ENCODE measurements at regions not wholly inside any gene's neighbourhood (a gene's known extent, or its start where the extent isn't known, plus 50 kb on each side); places are given as distances from the start of the nearest gene placed in this dataset.

DNA sequence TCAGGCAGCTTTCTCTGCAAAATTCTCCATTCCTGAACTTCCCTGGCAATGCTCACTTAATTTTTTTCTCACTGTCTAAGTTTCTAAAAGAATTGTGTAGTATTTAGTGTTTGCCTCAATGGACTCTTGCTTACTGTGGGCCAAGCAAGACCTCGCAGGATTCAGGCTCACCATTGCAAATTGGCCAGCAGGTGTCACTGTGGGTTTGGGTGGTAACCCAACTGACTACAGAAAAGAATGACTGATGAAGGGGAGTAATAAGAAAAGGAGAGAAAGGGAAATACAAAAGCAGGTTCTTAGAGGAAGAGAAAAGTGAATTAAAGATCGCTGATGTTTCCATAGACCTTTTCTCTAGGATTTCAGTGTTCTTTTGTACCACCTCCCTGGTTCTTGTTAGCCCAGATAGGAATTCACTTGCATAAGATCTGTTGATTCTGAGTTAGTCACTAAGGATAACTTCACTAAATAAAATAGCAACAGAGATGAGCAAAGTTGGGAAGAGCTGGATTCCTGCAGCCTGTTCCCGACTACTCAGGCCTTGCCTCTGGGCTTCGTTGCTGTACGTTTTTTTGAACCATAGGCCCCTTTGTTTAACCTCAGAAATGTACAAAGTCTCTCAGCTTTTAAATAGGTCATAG lies 386.5 kb upstream of the DDHD1 start:
- DNase-seq: peak; percentile 6

DNA sequence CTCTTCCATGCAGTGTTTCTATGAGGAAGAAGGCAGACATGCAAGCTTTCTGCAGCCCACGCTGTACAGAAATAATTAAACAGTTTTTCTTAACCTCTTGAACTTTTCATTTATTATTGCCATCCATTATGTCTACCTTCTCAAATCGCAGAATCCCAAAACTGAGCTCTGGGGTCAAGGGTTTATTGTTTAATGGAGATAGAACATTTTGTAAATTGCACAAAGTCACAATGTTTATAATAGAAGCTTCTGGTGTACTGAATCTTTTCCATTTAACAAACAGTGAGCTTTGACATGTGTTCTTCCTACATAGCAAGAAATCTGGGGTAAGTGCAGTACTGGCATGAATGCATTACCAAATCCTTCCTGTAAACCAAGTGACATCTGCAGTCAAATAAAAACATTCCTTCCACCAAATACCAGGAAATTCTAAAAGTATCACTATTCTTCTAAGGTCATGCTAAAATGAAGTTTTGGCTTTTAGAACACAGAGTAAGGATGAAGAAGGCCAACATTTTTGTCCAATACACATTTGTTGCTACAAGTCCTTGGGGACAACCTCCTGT lies 385.3 kb upstream of the DDHD1 start:
- DNase-seq: no peak

DNA sequence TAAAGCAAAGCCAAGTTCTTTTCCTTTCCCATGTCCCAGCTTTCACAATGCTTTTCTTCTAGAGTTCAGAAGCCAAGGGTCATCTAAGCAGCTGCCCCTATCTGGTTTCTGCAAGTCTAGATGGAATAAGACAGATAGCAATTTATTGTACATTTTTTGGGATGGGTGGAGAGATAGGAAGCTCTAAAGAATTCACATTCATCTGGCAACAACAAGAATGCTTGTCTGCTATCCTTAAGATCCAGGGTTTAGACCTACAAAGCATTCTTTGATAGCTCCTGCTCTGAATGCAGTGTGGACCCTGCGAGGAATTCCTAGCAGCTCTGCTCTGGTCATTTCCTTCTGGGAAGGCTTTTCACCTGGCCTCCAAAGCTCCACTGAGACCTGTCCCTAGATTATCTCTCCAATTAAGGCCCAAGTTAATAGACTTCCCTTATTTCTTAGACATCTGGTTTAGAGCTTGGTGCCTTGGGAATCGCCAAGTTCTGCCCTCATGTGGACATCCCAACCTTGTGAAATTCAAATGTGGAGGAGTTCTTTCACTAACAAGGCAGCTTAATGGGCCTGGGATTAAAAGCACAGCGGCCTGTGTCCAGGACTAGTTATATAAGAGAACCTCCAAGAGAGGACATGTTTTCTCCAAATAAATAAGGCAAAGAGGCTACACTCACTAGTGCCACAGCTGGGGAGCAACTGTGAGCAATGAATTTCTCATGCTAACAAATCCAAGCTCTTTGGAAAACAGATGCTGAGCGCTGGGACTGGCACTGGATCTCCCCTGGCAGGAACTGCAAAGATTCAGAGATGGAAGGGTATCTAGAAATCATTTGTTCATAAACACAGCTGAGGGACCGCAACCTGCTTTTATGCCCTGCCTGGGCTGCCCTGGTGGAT lies 384.5 kb upstream of the DDHD1 start:
- DNase-seq: no peak

DNA sequence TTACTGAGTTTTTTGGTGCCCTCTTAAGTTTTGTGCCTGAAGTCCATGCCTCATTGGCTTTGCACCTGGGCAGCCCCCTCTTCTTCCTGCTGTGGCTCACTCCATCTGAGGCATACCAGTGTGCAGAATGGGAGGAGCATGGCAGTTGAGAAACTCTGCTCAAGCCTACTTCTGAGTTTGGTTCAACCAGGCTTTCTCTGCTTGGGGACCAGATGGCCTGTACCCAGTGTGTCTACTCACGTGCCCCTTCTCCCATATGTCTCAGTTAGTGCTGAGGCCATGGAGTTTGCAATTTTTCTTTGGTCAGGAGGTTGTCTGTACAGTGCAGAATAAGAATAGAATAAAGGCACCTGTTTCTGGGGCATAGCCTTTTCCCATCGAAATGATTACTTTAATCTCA lies 383.3 kb upstream of the DDHD1 start:
- DNase-seq: no peak

DNA sequence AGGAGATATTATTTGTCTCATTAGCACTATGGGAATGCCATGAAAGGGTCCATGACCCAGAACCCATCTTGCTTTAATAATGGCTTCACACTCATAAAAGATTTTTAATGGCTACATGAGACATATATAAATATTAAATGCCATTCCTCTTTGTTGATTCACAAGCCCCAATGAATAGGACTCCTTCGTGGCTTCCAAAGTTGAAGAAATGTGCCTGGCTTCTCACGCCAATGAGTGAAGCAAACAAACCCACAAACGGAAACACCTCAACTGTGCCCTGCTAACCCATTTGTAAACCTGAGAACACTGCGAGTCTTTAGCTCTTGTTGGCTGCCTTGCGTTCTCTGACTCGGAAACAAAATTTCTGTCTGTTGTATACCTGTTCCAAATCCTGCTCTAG lies 381.7 kb upstream of the DDHD1 start:
- DNase-seq: no peak

DNA sequence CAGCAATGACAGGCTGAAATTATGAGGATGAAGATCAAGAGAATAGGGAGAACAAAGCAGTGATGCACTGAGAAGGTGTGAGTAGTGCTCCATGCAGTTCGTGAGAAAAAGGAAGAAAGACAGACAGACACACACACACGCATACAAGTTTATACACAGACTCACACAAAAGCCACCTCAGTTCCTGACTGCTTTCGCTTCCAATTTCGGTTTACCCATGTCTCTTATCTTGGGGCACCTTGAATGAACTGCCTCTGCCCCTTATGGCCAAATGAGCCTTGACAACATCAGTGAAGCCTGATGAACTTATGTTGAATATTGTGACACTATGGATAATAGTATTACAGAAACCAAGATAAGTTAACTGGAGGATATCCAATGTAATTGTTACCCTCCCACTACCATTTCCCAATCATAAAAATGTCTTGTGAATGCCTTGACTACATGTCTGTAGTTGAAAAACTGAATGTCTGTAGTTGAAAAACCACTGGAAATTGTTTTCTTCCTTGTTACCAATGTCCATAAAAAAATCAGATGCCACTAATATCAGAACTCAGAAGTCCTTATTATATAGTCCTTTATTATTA lies 380.4 kb upstream of the DDHD1 start:
- no peak for DNase-seq

DNA sequence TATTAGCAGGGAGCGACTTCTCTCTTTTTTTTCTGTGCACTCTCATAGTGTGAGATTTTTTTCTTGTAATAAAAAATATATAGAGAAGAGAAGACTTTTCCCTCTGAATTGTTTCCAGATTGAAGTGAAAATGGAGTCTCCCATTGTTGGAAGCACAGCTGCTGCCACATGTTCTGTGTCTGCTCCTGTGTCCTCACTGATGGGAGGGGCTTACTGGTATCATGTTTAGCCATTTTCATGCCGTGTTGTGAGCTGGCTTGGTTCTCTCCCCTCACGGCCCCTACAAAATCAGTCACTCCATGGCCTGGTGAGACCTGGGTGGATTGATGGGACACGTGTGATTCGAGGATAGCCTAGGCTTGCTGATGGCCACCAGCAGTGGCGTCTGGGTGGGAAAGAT lies 379.7 kb upstream of the DDHD1 start:
- no peak for DNase-seq

DNA sequence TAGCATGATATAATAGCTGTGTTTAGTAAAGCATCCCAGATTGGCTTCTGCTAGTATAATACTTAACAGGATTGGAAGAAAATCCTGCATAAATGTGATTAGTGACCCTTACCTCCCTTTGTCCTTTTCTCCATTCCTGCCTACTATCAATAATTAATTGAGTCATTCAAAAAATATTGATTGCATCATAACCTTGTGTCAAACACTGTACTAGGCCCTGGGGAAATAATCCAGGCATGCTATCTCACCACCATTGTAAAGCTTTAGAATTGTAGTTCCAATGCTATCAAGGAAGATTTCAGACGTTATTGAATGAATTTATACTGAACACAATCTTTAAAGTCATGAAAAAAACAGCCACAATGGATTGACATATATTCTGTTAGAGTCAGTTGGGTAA lies 378.6 kb upstream of the DDHD1 start:
- DNase-seq: no peak

DNA sequence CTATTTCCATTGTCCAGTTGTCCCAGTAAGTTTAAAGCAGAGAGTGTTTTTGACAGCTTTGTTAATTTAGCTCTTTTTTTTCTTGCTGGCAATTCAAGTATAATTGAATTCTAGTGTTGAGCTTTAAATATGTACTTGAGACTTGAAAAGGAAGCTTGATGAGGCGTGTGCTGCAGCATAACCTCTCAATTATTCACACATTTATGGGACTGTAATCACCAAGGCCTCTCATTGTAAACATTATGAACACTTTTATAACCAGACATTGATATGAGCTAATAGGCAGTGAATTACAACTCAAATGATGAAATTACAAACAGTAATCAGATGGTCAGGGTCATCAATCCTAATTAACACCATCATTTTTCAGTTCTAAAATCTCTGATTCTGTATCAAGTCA lies 378.0 kb upstream of the DDHD1 start:
- no peak for DNase-seq

DNA sequence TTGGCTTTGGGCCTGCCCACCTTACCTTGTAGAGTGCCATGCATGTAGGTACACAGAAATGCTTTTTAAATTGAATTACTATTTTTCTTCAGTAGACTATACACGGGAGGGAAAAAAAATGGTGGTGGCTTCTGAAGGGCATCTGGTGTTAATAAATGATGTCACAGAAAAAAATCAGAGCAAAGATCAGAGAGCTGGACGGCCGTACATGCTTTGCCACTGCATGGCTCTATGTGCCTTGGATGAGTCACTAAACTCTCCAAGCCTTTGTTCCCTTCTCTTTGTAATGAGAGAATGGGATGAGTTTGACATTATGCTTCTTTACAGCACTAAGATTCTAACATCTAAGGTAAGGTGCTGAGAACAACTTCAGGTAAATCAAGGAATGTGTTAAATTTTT lies 376.4 kb upstream of the DDHD1 start:
- DNase-seq: no peak

DNA sequence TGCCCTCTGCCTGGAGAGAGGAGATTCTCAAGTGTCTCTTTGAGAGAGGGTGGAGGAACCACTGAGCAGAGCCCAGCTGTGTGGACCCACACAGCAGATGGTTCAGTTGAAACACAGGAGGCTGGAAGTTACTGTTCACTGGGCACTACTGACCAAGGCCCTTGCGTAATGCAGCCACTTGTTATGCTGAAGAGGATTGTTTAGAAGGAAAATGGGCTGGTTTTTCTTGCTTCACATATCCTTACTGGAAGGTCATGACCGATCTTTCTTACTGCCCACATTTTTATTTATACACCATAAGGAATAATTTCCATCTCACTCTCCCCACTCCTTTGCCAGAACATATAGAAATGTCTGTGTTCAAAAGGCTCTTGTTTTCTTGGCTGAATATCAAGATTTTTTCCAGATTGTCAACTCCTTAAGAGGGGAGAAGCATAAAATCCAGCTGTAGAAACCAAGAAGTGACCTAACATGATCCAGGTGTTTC lies 375.1 kb upstream of the DDHD1 start:
- DNase-seq: no peak

DNA sequence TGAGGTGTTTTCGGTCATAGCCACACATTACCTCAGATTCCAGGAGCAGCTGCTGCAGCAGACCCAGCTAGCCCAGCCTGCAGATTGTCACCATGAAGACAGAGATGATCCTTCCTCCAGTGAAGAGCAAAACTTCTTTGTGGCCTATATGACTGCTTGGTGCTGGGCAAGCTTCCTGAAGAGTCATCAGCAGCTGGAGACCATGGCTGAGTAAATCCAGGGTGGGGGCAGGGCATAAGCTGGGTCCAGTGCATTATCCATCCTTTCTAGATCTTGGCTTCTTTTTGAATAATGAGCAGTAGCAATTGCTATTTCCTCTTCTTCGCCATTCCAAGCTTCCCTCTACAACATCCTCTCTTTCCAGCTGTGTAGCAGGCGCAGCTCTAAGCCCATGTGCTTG lies 373.1 kb upstream of the DDHD1 start:
- no peak for DNase-seq

DNA sequence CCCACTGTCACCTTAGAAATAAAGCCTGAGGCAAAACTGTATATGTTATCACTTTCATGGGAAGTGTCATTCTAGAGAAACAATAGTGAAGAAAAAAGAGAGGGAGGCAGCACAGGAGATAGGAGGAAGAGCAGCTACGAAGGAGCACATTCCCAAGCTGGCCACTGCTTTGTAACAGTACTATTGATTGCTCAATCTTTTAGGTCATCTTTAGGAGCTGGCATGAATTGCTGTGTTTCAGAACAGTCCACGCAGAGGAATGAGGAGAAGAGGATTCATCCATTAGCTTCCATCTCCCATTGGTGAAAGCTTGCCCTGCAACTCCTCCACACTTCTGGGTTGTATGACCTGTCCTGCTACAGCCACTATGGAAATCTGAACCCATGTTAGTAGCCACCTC lies 372.5 kb upstream of the DDHD1 start:
- DNase-seq: no peak

DNA sequence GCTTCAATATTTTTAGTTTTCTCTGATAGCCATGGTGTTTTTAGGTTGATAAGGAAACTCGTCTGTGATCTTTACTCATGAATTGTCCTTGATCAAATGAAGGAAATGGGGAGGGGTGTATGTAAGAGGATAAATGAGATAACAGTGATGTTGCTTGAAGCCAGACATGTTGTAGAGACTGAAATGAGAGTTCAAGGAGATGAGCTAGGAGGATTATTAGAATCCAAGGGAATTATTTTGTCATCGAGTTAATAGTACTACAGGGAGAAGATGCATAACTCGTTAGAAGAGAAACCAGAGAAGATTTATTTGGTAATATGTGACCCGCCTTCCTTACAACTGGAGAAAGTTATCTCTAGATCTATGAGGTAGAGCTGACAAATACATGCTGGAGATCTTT lies 371.3 kb upstream of the DDHD1 start:
- no peak for DNase-seq

DNA sequence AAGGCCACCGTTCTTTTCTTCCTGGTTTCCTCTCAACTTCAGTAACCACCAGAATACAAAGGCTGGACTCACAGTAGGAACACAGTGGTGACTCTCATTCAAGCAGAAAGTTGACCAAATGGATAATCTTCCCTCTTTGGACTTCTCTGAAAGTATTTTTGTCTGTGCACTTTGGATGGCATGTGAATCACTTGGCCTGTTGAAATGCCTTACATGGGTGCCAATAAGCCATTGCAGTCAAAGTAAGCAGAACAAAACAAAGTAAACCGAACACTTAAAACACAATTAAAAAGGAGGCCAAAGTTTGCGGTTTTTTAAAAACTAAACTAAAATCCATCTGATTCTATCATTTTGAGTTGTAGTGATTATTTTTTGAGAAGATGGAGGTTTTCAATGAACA lies 370.1 kb upstream of the DDHD1 start:
- no peak for DNase-seq

DNA sequence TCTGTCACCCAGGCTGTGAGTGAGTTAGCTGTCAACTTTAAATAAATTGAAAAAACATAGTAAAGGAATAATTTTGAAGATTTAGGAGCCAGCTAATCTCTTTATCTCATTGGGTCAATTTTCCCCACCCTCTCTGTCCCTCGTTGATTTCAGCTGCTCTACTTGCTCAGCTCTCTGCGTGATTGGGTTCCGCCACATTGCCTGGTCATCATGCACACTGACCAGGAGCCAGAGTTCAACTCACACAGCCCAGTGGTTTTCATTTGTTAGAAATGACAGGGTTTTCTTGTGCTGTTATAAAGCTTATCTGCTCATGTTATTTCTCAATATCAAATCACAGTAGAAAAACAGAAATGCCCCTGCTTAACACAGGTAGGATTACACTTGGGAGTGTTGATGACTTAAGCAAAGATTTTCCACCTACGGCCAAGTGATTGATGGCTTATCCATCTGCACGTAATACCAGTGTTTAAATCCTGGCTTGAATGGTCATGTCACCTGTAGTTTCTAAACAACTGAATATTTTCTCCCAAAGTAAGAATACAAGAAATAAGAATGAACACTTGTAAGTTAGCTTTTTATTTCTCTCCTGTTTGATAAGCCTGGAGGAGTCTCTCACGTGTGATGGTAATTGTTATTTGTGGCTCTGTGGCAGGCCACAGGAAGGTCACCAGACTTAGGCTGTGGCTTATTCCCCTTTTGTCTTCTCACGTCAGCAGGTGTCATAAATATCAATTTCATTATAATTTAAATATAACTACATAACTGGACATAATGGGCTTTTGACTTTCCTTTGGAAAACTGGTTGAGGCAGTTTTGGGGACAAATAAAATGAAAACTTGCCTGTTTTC lies 367.2 kb upstream of the DDHD1 start:
- DNase-seq: no peak

DNA sequence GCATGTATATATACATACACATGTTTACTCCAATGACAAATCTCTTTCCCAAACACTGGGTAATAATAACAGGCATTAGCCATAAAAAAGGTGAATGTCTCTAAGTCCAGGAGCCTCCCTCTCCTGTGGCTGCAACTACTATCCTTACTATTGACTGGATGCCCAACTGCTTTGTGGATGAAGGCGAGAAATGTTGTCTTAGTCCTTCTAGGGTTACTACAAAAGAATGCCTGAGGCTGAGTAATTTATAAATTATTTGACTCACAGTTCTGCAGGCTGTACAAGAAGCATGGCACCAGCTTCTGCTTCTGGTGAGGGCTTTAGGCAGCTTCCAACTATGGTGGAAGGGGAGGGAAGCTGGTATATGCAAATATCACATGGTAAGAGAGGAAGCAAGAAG lies 366.0 kb upstream of the DDHD1 start:
- no peak for DNase-seq

DNA sequence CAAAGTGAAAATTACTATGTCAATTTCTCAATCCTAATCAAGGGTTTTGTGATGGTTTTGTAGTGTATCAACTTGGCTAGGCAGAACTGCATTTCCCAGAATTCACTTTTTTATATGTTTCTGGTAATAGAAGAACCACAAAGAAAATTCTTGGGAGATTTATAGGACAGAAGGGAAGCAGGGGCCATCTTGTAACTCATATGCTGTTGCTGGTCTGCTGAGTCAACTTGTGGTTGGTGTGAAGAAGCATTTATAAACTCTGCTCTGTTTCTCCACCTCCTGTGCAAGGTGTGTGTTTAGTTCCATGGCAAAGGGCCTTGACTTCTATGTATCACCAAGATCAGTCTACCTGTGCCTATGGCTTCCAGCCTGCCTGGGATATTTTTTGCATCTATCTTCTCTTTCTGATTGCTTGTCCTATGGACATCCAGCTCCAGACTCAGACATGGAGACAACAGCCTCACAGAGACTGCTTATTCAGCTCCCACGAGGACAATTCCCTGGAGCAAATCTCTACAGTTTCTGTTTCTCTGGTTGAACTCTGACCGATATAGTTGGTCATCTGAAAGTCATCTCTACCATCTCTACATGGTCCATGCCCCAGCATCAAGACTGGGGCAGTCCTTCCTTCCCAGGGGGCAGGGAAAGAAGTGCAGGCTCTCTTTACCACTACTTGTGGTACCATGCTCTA lies 364.3 kb upstream of the DDHD1 start:
- no peak for DNase-seq

DNA sequence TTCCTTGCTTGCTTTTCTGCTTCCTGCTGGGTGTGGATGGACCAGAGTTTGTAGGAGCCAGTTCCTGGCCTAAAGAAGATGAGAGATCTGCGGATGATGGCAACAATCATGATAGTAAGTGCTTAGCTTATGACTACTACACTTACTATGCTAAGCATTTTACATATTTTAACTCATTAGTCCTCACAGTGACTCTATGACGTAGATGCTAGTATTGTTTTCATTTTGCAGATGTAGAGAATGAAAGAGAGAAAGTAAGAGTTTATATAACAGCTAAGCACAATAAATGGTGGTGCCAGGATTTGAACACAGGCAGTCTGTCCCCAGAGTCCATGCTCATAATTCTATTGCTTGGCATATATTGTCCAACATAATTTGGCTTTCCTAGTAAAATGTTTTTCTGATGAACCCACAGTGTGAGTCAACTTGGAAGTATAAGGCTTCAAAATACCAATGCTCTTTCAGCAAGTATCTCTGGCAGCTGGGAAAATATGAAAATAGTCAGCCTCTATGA lies 363.2 kb upstream of the DDHD1 start:
- no peak for DNase-seq

DNA sequence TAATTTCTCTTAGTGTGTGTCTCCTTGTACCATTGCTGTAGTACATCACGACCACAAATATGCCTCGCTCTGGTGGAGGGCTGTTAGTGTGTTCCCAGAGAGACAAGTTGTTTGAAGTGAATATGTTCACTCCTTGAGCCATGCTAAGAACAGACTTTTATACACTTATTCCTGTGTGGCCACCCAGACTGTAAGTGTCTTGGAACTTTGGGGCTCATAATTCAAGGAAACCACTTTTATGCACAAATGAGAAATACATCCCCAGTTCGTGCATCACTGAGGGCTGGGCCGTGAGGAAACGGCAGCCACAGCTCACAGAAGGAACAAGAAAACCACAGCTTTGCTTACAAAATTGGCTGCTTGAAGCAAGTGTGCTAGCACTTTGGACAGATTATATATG lies 362.2 kb upstream of the DDHD1 start:
- DNase-seq: no peak

DNA sequence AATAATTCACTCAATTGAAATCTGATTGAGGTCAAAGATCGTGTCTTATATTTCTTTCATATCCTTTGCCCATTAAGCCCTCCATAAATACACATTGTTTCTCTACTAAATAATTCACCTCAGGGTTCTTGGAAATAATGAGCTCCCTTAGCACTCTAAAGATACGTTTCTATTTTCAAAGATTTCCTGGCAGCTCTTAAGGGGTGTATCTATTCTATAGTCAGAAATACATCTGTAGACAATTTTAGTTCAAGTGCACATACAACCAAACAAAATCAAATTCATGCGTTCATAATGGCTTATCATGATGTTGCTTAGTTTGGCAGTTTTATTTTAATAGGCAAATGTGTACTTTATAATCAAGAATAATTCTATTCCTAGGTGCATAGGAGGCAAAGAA lies 361.1 kb upstream of the DDHD1 start:
- no peak for DNase-seq

Data from activated T-cell treated with anti-CD3 and anti-CD28 coated beads for 4 hours (primary cell).